HG03196 (cell line): ENCODE measurements at regions not wholly inside any gene's neighbourhood (a gene's known extent, or its start where the extent isn't known, plus 50 kb on each side); places are given as distances from the start of the nearest gene placed in this dataset.

Experiments used
- ATAC-seq: cut with Tn5 transposase; IDR thresholded peaks from one replicate; pipeline ENCODE4 v1.9.1; 2021; ENCODE audit not compliant: unreplicated experiment

GRCh38 chr3:72594615-72595215, 253.5 kb downstream of the SHQ1 start:
- ATAC-seq = no peak

- ATAC-seq = no peak
These were observed 254.3 kb downstream of the SHQ1 start for GRCh38 chr3:72593881-72594397.

- no peak for ATAC-seq
These were observed 256.5 kb downstream of the SHQ1 start for GRCh38 chr3:72591522-72592421.

- no peak for ATAC-seq
These were observed 257.5 kb downstream of the SHQ1 start for GRCh38 chr3:72590732-72591221.

- no peak for ATAC-seq
These were observed 261.0 kb downstream of the SHQ1 start for GRCh38 chr3:72587282-72587681.

- ATAC-seq = no peak
These were observed 261.6 kb downstream of the SHQ1 start for GRCh38 chr3:72586694-72587093.

- ATAC-seq = no peak
These were observed 262.3 kb downstream of the SHQ1 start for GRCh38 chr3:72585966-72586365.

GRCh38 chr3:72584262-72584661, 264.0 kb downstream of the SHQ1 start:
- ATAC-seq = no peak

GRCh38 chr3:72582963-72583362, 265.3 kb downstream of the SHQ1 start:
- no peak for ATAC-seq

GRCh38 chr3:72582211-72582878, 265.9 kb downstream of the SHQ1 start:
- peak; percentile 98 for ATAC-seq

- ATAC-seq = no peak
These were observed 267.3 kb downstream of the SHQ1 start for GRCh38 chr3:72580900-72581299.

GRCh38 chr3:72580246-72580756, 267.9 kb downstream of the SHQ1 start:
- ATAC-seq = no peak

GRCh38 chr3:72579581-72580245, 268.5 kb downstream of the SHQ1 start:
- no peak for ATAC-seq

GRCh38 chr3:72579191-72579580, 269.1 kb downstream of the SHQ1 start:
- ATAC-seq = no peak

GRCh38 chr3:72577190-72577589, 271.1 kb downstream of the SHQ1 start:
- no peak for ATAC-seq

- no peak for ATAC-seq
These were observed 271.7 kb downstream of the SHQ1 start for GRCh38 chr3:72576563-72576962.

- no peak for ATAC-seq
These were observed 274.1 kb downstream of the SHQ1 start for GRCh38 chr3:72574144-72574543.

- ATAC-seq = no peak
These were observed 275.2 kb downstream of the SHQ1 start for GRCh38 chr3:72573051-72573450.

- ATAC-seq = no peak
These were observed 275.7 kb downstream of the SHQ1 start for GRCh38 chr3:72572489-72573007.

- no peak for ATAC-seq
These were observed 276.6 kb downstream of the SHQ1 start for GRCh38 chr3:72571638-72572114.
